Liver (tissue), 8 donors: ENCODE measurements at regions not wholly inside any gene's neighbourhood (a gene's known extent, or its start where the extent isn't known, plus 50 kb on each side); places are given as distances from the start of the nearest gene placed in this dataset.

ENCODE experiments used
- DNase-seq: peaks from one replicate; pipeline ENCODE4 v3.0.0-alpha.2; 2017; ENCODE audit warnings: low spot score
- H3K27ac ChIP-seq, 2 donors: one replicate each; pipeline ENCODE4 v1.7.0; 2013; ENCODE audit warnings: inconsistent platforms in 2 of 2, low read length in 2 of 2, control low read depth in 1 of 2, low read depth in 1 of 2, mild to moderate bottlenecking in 1 of 2
- H3K27me3 ChIP-seq, 4 donors: one replicate each; pipeline versions ENCODE4 v1.6.1 to v1.7.0; 2013; ENCODE audit warnings: low read length in 3 of 4, inconsistent platforms in 1 of 4, mild to moderate bottlenecking in 1 of 4, moderate library complexity in 1 of 4; ENCODE audit not compliant: control insufficient read depth in 4 of 4, insufficient read depth in 4 of 4
- H3K36me3 ChIP-seq, 4 donors: one replicate each; pipeline versions ENCODE4 v1.6.1 to v1.7.0; 2013; ENCODE audit warnings: low read length in 3 of 4, mild to moderate bottlenecking in 3 of 4, low read depth in 1 of 4, moderate library complexity in 1 of 4; ENCODE audit not compliant: control insufficient read depth in 4 of 4, insufficient read depth in 3 of 4
- H3K4me1 ChIP-seq, 4 donors: one replicate each; pipeline versions ENCODE4 v1.6.1 to v1.7.0; 2013; ENCODE audit warnings: low read length in 3 of 4, mild to moderate bottlenecking in 3 of 4, moderate library complexity in 1 of 4; ENCODE audit not compliant: control insufficient read depth in 4 of 4, insufficient read depth in 4 of 4
- H3K4me3 ChIP-seq, 3 donors: one replicate each; pipeline versions ENCODE4 v1.6.1 to v1.7.0; 2013; ENCODE audit warnings: low read length in 3 of 3, control low read depth in 1 of 3, low read depth in 1 of 3, mild to moderate bottlenecking in 1 of 3
- H3K9ac ChIP-seq, 2 donors: one replicate each; pipeline ENCODE4 v1.7.0; 2013; ENCODE audit warnings: low read length in 2 of 2, mild to moderate bottlenecking in 2 of 2, moderate library complexity in 2 of 2, control low read depth in 1 of 2, low read depth in 1 of 2
- H3K9me3 ChIP-seq, 4 donors: one replicate each; pipeline versions ENCODE4 v1.6.1 to v1.7.0; 2013; ENCODE audit warnings: low read length in 3 of 4; ENCODE audit not compliant: control insufficient read depth in 4 of 4
- ATF3 ChIP-seq: IDR thresholded peaks from 2 replicates; pipeline ENCODE4 v1.6.1; 2016; ENCODE audit warnings: antibody characterized with exemption
- CTCF ChIP-seq: fragments of 150-350 bp; IDR thresholded peaks from 2 replicates; pipeline ENCODE4 v1.5.1; 2017; ENCODE audit warnings: improper control_type of control experiment, low read depth, low read length; ENCODE audit not compliant: missing input control
- EGR1 ChIP-seq, 2 donors: IDR thresholded peaks; 2 replicates each; pipeline ENCODE4 v1.6.1; 2016 to 2018; ENCODE audit warnings: antibody characterized with exemption in 2 of 2, low read depth in 2 of 2
- FOXA1 ChIP-seq: IDR thresholded peaks from 2 replicates; pipeline ENCODE4 v1.6.1; 2016; ENCODE audit warnings: antibody characterized with exemption
- FOXA2 ChIP-seq: IDR thresholded peaks from 2 replicates; pipeline ENCODE4 v1.6.1; 2016; ENCODE audit warnings: antibody characterized with exemption
- GABPA ChIP-seq, 2 donors: IDR thresholded peaks in 1 of 2; conservative IDR thresholded peaks in 1 of 2; 2 replicates each; pipeline ENCODE4 v1.6.1; 2016; ENCODE audit warnings: antibody characterized with exemption in 2 of 2, mild to moderate bottlenecking in 1 of 2, moderate library complexity in 1 of 2
- HNF4A ChIP-seq, 2 donors: conservative IDR thresholded peaks; 2 replicates each; pipeline ENCODE4 v1.6.1; 2016; ENCODE audit warnings: antibody characterized with exemption in 2 of 2, mild to moderate bottlenecking in 2 of 2
- HNF4G ChIP-seq: IDR thresholded peaks from 2 replicates; pipeline ENCODE4 v1.6.1; 2016; ENCODE audit warnings: antibody characterized with exemption
- MAX ChIP-seq: IDR thresholded peaks from 2 replicates; pipeline ENCODE4 v1.6.1; 2016; ENCODE audit warnings: antibody characterized with exemption
- NR2F2 ChIP-seq: IDR thresholded peaks from 2 replicates; pipeline ENCODE4 v1.6.1; 2016; ENCODE audit warnings: antibody characterized with exemption
- RAD21 ChIP-seq, 2 donors: IDR thresholded peaks; 2 replicates each; pipeline ENCODE4 v1.6.1; 2016; ENCODE audit warnings: antibody characterized with exemption in 2 of 2, mild to moderate bottlenecking in 2 of 2
- REST ChIP-seq: IDR thresholded peaks from 2 replicates; pipeline ENCODE4 v1.6.1; 2016; ENCODE audit warnings: antibody characterized with exemption, mild to moderate bottlenecking
- RXRA ChIP-seq, 2 donors: IDR thresholded peaks; 2 replicates each; pipeline ENCODE4 v1.6.1; 2017 to 2018; ENCODE audit warnings: antibody characterized with exemption in 2 of 2, mild to moderate bottlenecking in 1 of 2
- SP1 ChIP-seq: IDR thresholded peaks from 2 replicates; pipeline ENCODE4 v1.6.1; 2018; ENCODE audit warnings: antibody characterized with exemption, mild to moderate bottlenecking
- TAF1 ChIP-seq: conservative IDR thresholded peaks from 2 replicates; pipeline ENCODE4 v1.6.1; 2016; ENCODE audit warnings: antibody characterized with exemption, mild to moderate bottlenecking
- YY1 ChIP-seq: IDR thresholded peaks from 2 replicates; pipeline ENCODE4 v1.6.1; 2016; ENCODE audit warnings: antibody characterized with exemption, mild to moderate bottlenecking
- ZBTB33 ChIP-seq: IDR thresholded peaks from 2 replicates; pipeline ENCODE4 v1.6.1; 2016; ENCODE audit warnings: antibody characterized with exemption
- WGBS: extraction: QIAGEN DNeasy Blood & Tissue Kit; methylation state at CpG from one replicate; pipeline ENCODE4 v1.1.7; 2013; 5-methylcytosine and 5-hydroxymethylcytosine counted together
- donor health status: healthy.
- donor health status: healthy.
- donor health status: healthy.
- donor health status: healthy.
- donor health status: healthy.

- TF ChIP-seq REST, result no peak
- TF ChIP-seq MAX, result no peak
- no peak for TF ChIP-seq RAD21 (IDR thresholded peaks at IDR 0.05)
Observed at GRCh38 chr6:164105705-164106104, 691.2 kb downstream of the QKI start (continued).

GRCh38 chr6:164104432-164104831, 689.9 kb downstream of the QKI start:
- no peak overlapping the region for H3K9ac ChIP-seq
- no peaks in the 10 kb centered on the region for H3K36me3 ChIP-seq
- no peak for TF ChIP-seq MAX
- no peak for TF ChIP-seq SP1
- no peak for TF ChIP-seq HNF4G
- no peak for DNase-seq
- WGBS, result 95% methylated on average over 4 of the region's 4 CpGs
- H3K27me3 ChIP-seq, result no peaks in the 10 kb centered on the region
- peaks cover 3 to 12% (median 7%) of the 10 kb centered on the region in 4 donors for H3K4me1 ChIP-seq
- H3K27ac ChIP-seq, result no peak overlapping the region
- no peak overlapping the region for H3K4me3 ChIP-seq
- no peaks in the 10 kb centered on the region for H3K9me3 ChIP-seq

- Histone ChIP-seq H3K9ac (no peak overlapping the region), H3K36me3 (no peaks in the 10 kb centered on the region), H3K4me3 (no peak overlapping the region), H3K27ac (no peak overlapping the region), H3K9me3 (no peaks in the 10 kb centered on the region), H3K4me1 (no peaks in the 10 kb centered on the region), H3K27me3 (no peaks in the 10 kb centered on the region)
- DNase-seq, result no peak
- TF ChIP-seq TAF1 (no peak), ATF3 (no peak), RXRA (IDR thresholded peaks at IDR 0.05) (no peak), RAD21 (IDR thresholded peaks at IDR 0.05) (no peak), MAX (no peak), HNF4G (no peak), NR2F2 (no peak), FOXA1 (no peak), CTCF (no peak), EGR1 (IDR thresholded peaks at IDR 0.05; ENCODE audit: low read depth in 2 of 2) (no peak), ZBTB33 (no peak), HNF4A (conservative IDR thresholded peaks at IDR 0.05) (no peak), GABPA (IDR thresholded peaks at IDR 0.05 in 1 of 2, conservative IDR thresholded peaks at IDR 0.05 in 1 of 2) (no peak), FOXA2 (no peak), YY1 (no peak)
- WGBS, result 90% methylated on average over 4 of the region's 4 CpGs
Observed at GRCh38 chr6:164102693-164103092, 688.2 kb downstream of the QKI start.
